ENCODE measurements at regions not wholly inside any gene's neighbourhood (a gene's known extent, or its start where the extent isn't known, plus 50 kb on each side); places are given as distances from the start of the nearest gene placed in this dataset.

- Histone ChIP-seq H3K27ac (no peak overlapping the region), H3K9me3 (ENCODE audit: low read depth) (no peaks in the 10 kb centered on the region), H3K9ac (no peak overlapping the region), H3K4me3 (no peak overlapping the region), H3K36me3 (no peaks in the 10 kb centered on the region), H2AFZ (replicated peaks) (no peak overlapping the region), H3K4me2 (no peak overlapping the region), H3K79me2 (ENCODE audit: low read depth) (no peaks in the 10 kb centered on the region), H4K20me1 (ENCODE audit: low read depth) (no peaks in the 10 kb centered on the region), H3K27me3 (no peaks in the 10 kb centered on the region), H3K4me1 (no peaks in the 10 kb centered on the region), H3F3A (ENCODE audit: low read depth) (no peaks in the 10 kb centered on the region)
- no peak for DNase-seq (ENCODE audit: low spot score)
- Mint-ChIP-seq H3K27me3 (ENCODE audit: insufficient read depth, low read depth) (peaks cover 4% of the 10 kb centered on the region), H3K9me3 (no peaks in the 10 kb centered on the region), H3K27ac (no peak overlapping the region), H3K36me3 (no peaks in the 10 kb centered on the region), H3K4me1 (peaks cover under 1% of the 10 kb centered on the region), H3K4me3 (no peak overlapping the region)
- TF ChIP-seq CTCF (IDR thresholded peaks at IDR 0.05) = no peak
- no peak for TF ChIP-seq EZH2 (IDR thresholded peaks at IDR 0.05)
- TF ChIP-seq EZH2phosphoT487 (IDR thresholded peaks at IDR 0.05) = no peak
These were observed 50.3 kb upstream of the FNDC1 start for GRCh38 chr6:159118924-159119323.

- no peaks in the 10 kb centered on the region for H3F3A ChIP-seq (ENCODE audit: low read depth)
- DNase-seq (ENCODE audit: low spot score) = no peak
- H3K27me3 ChIP-seq = no peaks in the 10 kb centered on the region
- no peak overlapping the region for H2AFZ ChIP-seq (replicated peaks)
- H3K4me1 ChIP-seq = no peaks in the 10 kb centered on the region
- H4K20me1 ChIP-seq (ENCODE audit: low read depth) = no peaks in the 10 kb centered on the region
- Mint-ChIP-seq H3K27me3 (ENCODE audit: insufficient read depth, low read depth) (peaks cover 4% of the 10 kb centered on the region), H3K36me3 (no peaks in the 10 kb centered on the region), H3K4me3 (no peak overlapping the region), H3K9me3 (no peaks in the 10 kb centered on the region), H3K4me1 (peaks cover 6% of the 10 kb centered on the region), H3K27ac (no peak overlapping the region)
- no peaks in the 10 kb centered on the region for H3K9me3 ChIP-seq (ENCODE audit: low read depth)
- TF ChIP-seq CTCF (IDR thresholded peaks at IDR 0.05) (no peak), EZH2phosphoT487 (IDR thresholded peaks at IDR 0.05) (no peak)
- no peak overlapping the region for H3K9ac ChIP-seq
- H3K36me3 ChIP-seq = no peaks in the 10 kb centered on the region
- no peak overlapping the region for H3K4me3 ChIP-seq
- H3K79me2 ChIP-seq (ENCODE audit: low read depth) = no peaks in the 10 kb centered on the region
- no peak overlapping the region for H3K4me2 ChIP-seq
- H3K27ac ChIP-seq = no peak overlapping the region
These were observed 51.6 kb upstream of the FNDC1 start for GRCh38 chr6:159117563-159117962.

GRCh38 chr6:159117046-159117445, 52.2 kb upstream of the FNDC1 start:
- H3F3A ChIP-seq (ENCODE audit: low read depth) = no peaks in the 10 kb centered on the region
- DNase-seq (ENCODE audit: low spot score) = no peak
- no peak overlapping the region for H2AFZ ChIP-seq (replicated peaks)
- no peak overlapping the region for H3K4me2 ChIP-seq
- Mint-ChIP-seq H3K4me1 (peaks cover 6% of the 10 kb centered on the region), H3K9me3 (no peaks in the 10 kb centered on the region), H3K36me3 (no peaks in the 10 kb centered on the region), H3K27ac (no peak overlapping the region), H3K27me3 (ENCODE audit: insufficient read depth, low read depth) (no peaks in the 10 kb centered on the region), H3K4me3 (no peak overlapping the region)
- no peaks in the 10 kb centered on the region for H3K27me3 ChIP-seq
- no peaks in the 10 kb centered on the region for H3K36me3 ChIP-seq
- H3K9me3 ChIP-seq (ENCODE audit: low read depth) = no peaks in the 10 kb centered on the region
- H3K4me3 ChIP-seq = no peak overlapping the region
- no peaks in the 10 kb centered on the region for H3K4me1 ChIP-seq
- no peaks in the 10 kb centered on the region for H3K79me2 ChIP-seq (ENCODE audit: low read depth)
- H3K27ac ChIP-seq = no peak overlapping the region
- no peaks in the 10 kb centered on the region for H4K20me1 ChIP-seq (ENCODE audit: low read depth)
- TF ChIP-seq CTCF (IDR thresholded peaks at IDR 0.05) = no peak
- no peak for TF ChIP-seq EZH2 (IDR thresholded peaks at IDR 0.05)
- no peak for TF ChIP-seq EZH2phosphoT487 (IDR thresholded peaks at IDR 0.05)
- no peak overlapping the region for H3K9ac ChIP-seq

GRCh38 chr6:159116343-159116742, 52.9 kb upstream of the FNDC1 start:
- Histone ChIP-seq H3K27me3 (no peaks in the 10 kb centered on the region), H3K4me2 (no peak overlapping the region), H3K36me3 (no peaks in the 10 kb centered on the region), H3K27ac (no peak overlapping the region), H4K20me1 (ENCODE audit: low read depth) (no peaks in the 10 kb centered on the region), H2AFZ (replicated peaks) (no peak overlapping the region), H3F3A (ENCODE audit: low read depth) (no peaks in the 10 kb centered on the region), H3K4me1 (no peaks in the 10 kb centered on the region), H3K4me3 (no peak overlapping the region), H3K9ac (no peak overlapping the region), H3K79me2 (ENCODE audit: low read depth) (no peaks in the 10 kb centered on the region), H3K9me3 (ENCODE audit: low read depth) (no peaks in the 10 kb centered on the region)
- Mint-ChIP-seq H3K9me3 (no peaks in the 10 kb centered on the region), H3K4me1 (peaks cover 6% of the 10 kb centered on the region), H3K27ac (no peak overlapping the region), H3K27me3 (ENCODE audit: insufficient read depth, low read depth) (no peaks in the 10 kb centered on the region), H3K4me3 (no peak overlapping the region), H3K36me3 (no peaks in the 10 kb centered on the region)
- no peak for DNase-seq (ENCODE audit: low spot score)
- no peak for TF ChIP-seq EZH2 (IDR thresholded peaks at IDR 0.05)
- TF ChIP-seq EZH2phosphoT487 (IDR thresholded peaks at IDR 0.05) = no peak
- no peak for TF ChIP-seq CTCF (IDR thresholded peaks at IDR 0.05)
